PFSK-1 (cell line): ENCODE measurements at regions not wholly inside any gene's neighbourhood (a gene's known extent, or its start where the extent isn't known, plus 50 kb on each side); places are given as distances from the start of the nearest gene placed in this dataset.

Experiments used
- FOXP2 ChIP-seq: optimal IDR thresholded peaks from 2 replicates; pipeline ENCODE3; 2011; ENCODE audit warnings: borderline replicate concordance, control low read depth, inconsistent platforms; ENCODE audit not compliant: insufficient read depth; ENCODE audit errors: extremely low read length, extremely low read depth
- POLR2AphosphoS5 ChIP-seq: IDR thresholded peaks from 2 replicates; pipeline ENCODE4 v1.6.1; 2012; ENCODE audit warnings: low read depth, mild to moderate bottlenecking, control low read depth, low read length, moderate library complexity
- SIN3A ChIP-seq: IDR thresholded peaks from 2 replicates; pipeline ENCODE4 v1.6.1; 2012; ENCODE audit warnings: mild to moderate bottlenecking, low read length, moderate library complexity, borderline replicate concordance; ENCODE audit not compliant: insufficient read depth

GRCh38 chr11:116173506-116173905, 599.3 kb downstream of the BUD13 start:
- TF ChIP-seq FOXP2: no peak
- TF ChIP-seq SIN3A: no peak
- no peak for TF ChIP-seq POLR2AphosphoS5
